ENCODE measurements at regions not wholly inside any gene's neighbourhood (a gene's known extent, or its start where the extent isn't known, plus 50 kb on each side); places are given as distances from the start of the nearest gene placed in this dataset.

GRCh38 chr3:152756807-152757206 is 78.1 kb upstream of the P2RY1 start:
- Histone ChIP-seq H3K9me3 (no peaks in the 10 kb centered on the region), H3K36me3 (no peaks in the 10 kb centered on the region), H3K27me3 (no peaks in the 10 kb centered on the region), H3K27ac (no peak overlapping the region), H3K4me3 (no peak overlapping the region), H3K4me1 (no peaks in the 10 kb centered on the region)
- no peak for TF ChIP-seq POLR2AphosphoS5 (IDR thresholded peaks at IDR 0.05)
- TF ChIP-seq EP300 (IDR thresholded peaks at IDR 0.05), result no peak
- TF ChIP-seq, protein P1, sequence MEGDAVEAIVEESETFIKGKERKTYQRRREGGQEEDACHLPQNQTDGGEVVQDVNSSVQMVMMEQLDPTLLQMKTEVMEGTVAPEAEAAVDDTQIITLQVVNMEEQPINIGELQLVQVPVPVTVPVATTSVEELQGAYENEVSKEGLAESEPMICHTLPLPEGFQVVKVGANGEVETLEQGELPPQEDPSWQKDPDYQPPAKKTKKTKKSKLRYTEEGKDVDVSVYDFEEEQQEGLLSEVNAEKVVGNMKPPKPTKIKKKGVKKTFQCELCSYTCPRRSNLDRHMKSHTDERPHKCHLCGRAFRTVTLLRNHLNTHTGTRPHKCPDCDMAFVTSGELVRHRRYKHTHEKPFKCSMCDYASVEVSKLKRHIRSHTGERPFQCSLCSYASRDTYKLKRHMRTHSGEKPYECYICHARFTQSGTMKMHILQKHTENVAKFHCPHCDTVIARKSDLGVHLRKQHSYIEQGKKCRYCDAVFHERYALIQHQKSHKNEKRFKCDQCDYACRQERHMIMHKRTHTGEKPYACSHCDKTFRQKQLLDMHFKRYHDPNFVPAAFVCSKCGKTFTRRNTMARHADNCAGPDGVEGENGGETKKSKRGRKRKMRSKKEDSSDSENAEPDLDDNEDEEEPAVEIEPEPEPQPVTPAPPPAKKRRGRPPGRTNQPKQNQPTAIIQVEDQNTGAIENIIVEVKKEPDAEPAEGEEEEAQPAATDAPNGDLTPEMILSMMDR (IDR thresholded peaks at IDR 0.05), result no peak
- no peak for TF ChIP-seq POLR2A (IDR thresholded peaks at IDR 0.05)
- ATAC-seq (ENCODE audit: low FRiP score in 2 of 2) (no peak), DNase-seq (no peak)

DNA sequence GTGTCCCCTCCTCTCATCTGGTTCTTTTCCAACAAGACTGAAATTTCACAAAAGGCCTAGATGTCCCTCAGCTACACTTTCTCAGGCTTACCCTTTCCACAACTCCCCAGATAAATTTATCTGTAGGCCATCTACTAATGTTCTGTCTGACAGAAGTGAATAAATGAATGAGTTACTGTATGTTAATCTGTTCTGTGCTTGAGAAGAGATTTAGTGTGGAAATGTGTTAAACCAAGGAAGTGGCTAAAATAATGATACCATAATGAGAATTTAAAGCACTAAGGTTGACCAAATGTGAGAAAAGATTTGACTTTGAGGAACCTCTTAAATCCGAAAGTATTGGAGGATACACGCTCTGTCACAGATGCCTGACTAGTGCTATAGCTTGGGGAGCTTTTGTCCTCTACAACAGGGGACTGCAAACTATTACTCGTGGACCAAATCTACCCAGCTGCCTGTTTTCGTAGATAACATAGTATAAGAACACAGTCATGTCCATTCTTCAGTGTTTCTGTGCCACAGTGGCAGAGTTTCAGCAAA is 74.8 kb upstream of the P2RY1 start:
- 78 to 92% methylated on average over 4 of the region's 4 CpGs for WGBS, 2 donors
- no peak for ATAC-seq (ENCODE audit: low FRiP score in 2 of 2)

GRCh38 chr3:152760591-152760990 is 74.3 kb upstream of the P2RY1 start:
- ATAC-seq (ENCODE audit: low FRiP score in 2 of 2) (no peak), DNase-seq (no peak)
- peaks cover 0 to 8% (median 4%) of the 10 kb centered on the region in 4 donors for H3K9me3 ChIP-seq
- no peaks in the 10 kb centered on the region for H3K4me1 ChIP-seq
- TF ChIP-seq POLR2A (IDR thresholded peaks at IDR 0.05), result no peak
- TF ChIP-seq, protein P1 (IDR thresholded peaks at IDR 0.05), result no peak
- no peak for TF ChIP-seq POLR2AphosphoS5 (IDR thresholded peaks at IDR 0.05)
- WGBS, 2 donors, result 94 to 96% methylated on average over 3 of the region's 3 CpGs
- no peak overlapping the region for H3K27ac ChIP-seq
- H3K36me3 ChIP-seq, result no peaks in the 10 kb centered on the region
- no peaks in the 10 kb centered on the region for H3K27me3 ChIP-seq
- no peak overlapping the region for H3K4me3 ChIP-seq

More for the DNA sequence above, 74.8 kb upstream of the P2RY1 start:
- DNase-seq, result no peak
- Histone ChIP-seq H3K36me3 (no peaks in the 10 kb centered on the region), H3K4me1 (no peaks in the 10 kb centered on the region), H3K4me3 (no peak overlapping the region), H3K27me3 (no peaks in the 10 kb centered on the region), H3K27ac (no peak overlapping the region), H3K9me3 (peaks cover 0 to 7% (median 4%) of the 10 kb centered on the region in 4 donors)
- TF ChIP-seq EP300 (IDR thresholded peaks at IDR 0.05), result no peak
- TF ChIP-seq POLR2AphosphoS5 (IDR thresholded peaks at IDR 0.05), result no peak
- TF ChIP-seq POLR2A (IDR thresholded peaks at IDR 0.05), result no peak
- TF ChIP-seq, protein P1 (IDR thresholded peaks at IDR 0.05), result no peak

GRCh38 chr3:152768478-152768877 is 66.5 kb upstream of the P2RY1 start:
- ATAC-seq (ENCODE audit: low FRiP score in 2 of 2), result no peak
- H3K9me3 ChIP-seq, result peaks cover 0 to 8% (median 4%) of the 10 kb centered on the region in 4 donors

More at GRCh38 chr3:152768478-152768877, 66.5 kb upstream of the P2RY1 start:
- Histone ChIP-seq H3K4me3 (no peak overlapping the region), H3K27me3 (no peaks in the 10 kb centered on the region), H3K36me3 (no peaks in the 10 kb centered on the region), H3K4me1 (peaks cover 0 to 6% (median 0%) of the 10 kb centered on the region in 4 donors), H3K27ac (no peak overlapping the region)
- 79% methylated on average over 3 of the region's 3 CpGs for WGBS, 2 donors
- TF ChIP-seq EP300 (IDR thresholded peaks at IDR 0.05) (no peak), POLR2AphosphoS5 (IDR thresholded peaks at IDR 0.05) (no peak), POLR2A (IDR thresholded peaks at IDR 0.05) (no peak)
- TF ChIP-seq, protein P1 (IDR thresholded peaks at IDR 0.05), result no peak
- no peak for DNase-seq

Measured in upper lobe of left lung (tissue), 6 donors.